ENCODE measurements at regions not wholly inside any gene's neighbourhood (a gene's known extent, or its start where the extent isn't known, plus 50 kb on each side); places are given as distances from the start of the nearest gene placed in this dataset.

DNA sequence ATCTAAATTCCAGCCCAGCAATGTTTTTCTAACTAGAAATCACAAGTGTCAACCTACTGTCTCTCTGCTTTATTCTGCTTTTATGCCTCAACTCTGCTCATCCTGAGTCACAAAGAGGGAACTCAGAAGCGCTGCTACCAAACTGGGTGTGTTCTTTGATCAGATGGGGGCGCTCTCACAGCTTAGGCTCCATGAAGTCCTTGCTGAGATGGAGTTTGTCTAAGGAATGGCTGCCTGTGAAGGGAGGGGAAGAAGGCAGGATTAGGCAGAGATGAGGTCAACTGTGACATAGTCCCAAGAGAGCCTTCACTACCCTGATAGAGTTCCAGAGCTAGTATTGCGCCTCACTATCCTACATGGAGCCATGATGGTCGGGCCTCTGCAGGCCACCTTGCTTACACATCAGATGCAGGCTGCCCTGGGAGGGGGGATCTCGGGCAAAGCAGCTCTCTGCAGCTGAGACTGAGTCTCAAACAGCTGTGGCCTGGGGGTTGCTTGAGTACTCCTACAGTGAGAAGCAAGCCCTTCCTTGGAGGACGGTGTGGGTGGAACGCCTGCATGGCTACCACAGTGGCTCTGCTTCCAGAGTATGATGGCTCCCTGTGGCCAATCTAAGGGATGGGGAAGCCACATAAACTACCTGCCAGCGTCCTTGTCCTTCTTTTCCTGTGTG lies 219.9 kb downstream of the CCNG2 start:
- no peak for TF ChIP-seq POLR2A (IDR thresholded peaks at IDR 0.05)
- TF ChIP-seq CTCF (IDR thresholded peaks at IDR 0.05): no peak
- no peak for TF ChIP-seq POLR2AphosphoS5 (IDR thresholded peaks at IDR 0.05)
